ENCODE measurements at regions not wholly inside any gene's neighbourhood (a gene's known extent, or its start where the extent isn't known, plus 50 kb on each side); places are given as distances from the start of the nearest gene placed in this dataset.

DNA sequence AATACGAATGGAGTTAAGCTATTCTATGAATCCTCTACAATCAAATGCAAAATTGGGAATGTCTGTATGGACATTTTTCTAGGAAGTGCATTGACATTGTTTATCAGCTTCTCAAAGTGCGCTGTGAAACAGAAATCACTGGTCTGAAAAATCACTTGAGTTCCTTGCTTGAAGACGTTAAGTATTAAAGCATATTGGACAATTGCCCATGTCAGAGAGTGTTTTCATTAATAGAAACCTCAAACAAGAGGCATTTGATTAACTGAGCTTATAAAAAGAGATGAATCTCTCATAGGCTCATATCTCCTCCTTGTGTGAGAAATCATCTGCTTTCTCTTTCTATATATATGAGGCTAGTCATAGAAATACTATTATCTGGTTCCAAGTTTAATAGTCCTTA is 692.1 kb upstream of the POU3F4 start:
- Histone ChIP-seq H3K9ac (no peak overlapping the region), H3K9me3 (no peaks in the 10 kb centered on the region), H3K4me1 (ENCODE audit: control insufficient read depth in 1 of 2, insufficient read depth in 2 of 2, low read depth in 1 of 2, low read length in 1 of 2) (no peaks in the 10 kb centered on the region), H3K36me3 (replicated peaks in 1 of 2; ENCODE audit: control insufficient read depth in 1 of 2, insufficient read depth in 2 of 2, low read length in 1 of 2) (no peaks in the 10 kb centered on the region), H4K20me1 (ENCODE audit: insufficient read depth) (no peaks in the 10 kb centered on the region), H3K27me3 (ENCODE audit: insufficient read depth) (no peaks in the 10 kb centered on the region), H3F3A (replicated peaks; ENCODE audit: insufficient read depth) (no peaks in the 10 kb centered on the region), H3K9me2 (no peaks in the 10 kb centered on the region), H3K27ac (ENCODE audit: low read depth in 2 of 2, low read length in 1 of 2) (no peak overlapping the region), H3K4me3 (ENCODE audit: low read depth in 2 of 2, low read length in 1 of 2) (no peak overlapping the region), H2AFZ (ENCODE audit: low read depth) (no peak overlapping the region), H3K79me2 (ENCODE audit: insufficient read depth) (no peaks in the 10 kb centered on the region), H3K4me2 (no peak overlapping the region)
- 9% methylated on average over 3 of the region's 3 CpGs for WGBS (ENCODE audit: low lambda C conversion rate)
- DNase-seq = no peak
- ChIA-PET POLR2A (no interaction called here), CTCF (no interaction called here)
- TF ChIP-seq FOXM1 (IDR thresholded peaks at IDR 0.05; ENCODE audit: low read depth) = no peak
- no peak for TF ChIP-seq SMC3 (IDR thresholded peaks at IDR 0.05; ENCODE audit: low read depth, low read length)
- TF ChIP-seq RXRA (IDR thresholded peaks at IDR 0.05; ENCODE audit: borderline replicate concordance, low read depth) = no peak
- no peak for TF ChIP-seq TEAD4 (IDR thresholded peaks at IDR 0.05; ENCODE audit: borderline replicate concordance, insufficient read depth)
- TF ChIP-seq GATA2 (CRISPR knock-in tag; IDR thresholded peaks at IDR 0.05) = no peak
- no peak for TF ChIP-seq FOXJ3 (CRISPR knock-in tag; IDR thresholded peaks at IDR 0.05)
- TF ChIP-seq FOSL2 (IDR thresholded peaks at IDR 0.05; ENCODE audit: borderline replicate concordance, low read depth) = no peak
- TF ChIP-seq NFIC (IDR thresholded peaks at IDR 0.05; ENCODE audit: borderline replicate concordance) = no peak
- TF ChIP-seq ELF1 (IDR thresholded peaks at IDR 0.05) = no peak

GRCh38 chrX:82816562-82816961 is 691.5 kb upstream of the POU3F4 start:
- H2AFZ ChIP-seq (ENCODE audit: low read depth) = no peak overlapping the region
- no peaks in the 10 kb centered on the region for H3K36me3 ChIP-seq (replicated peaks in 1 of 2; ENCODE audit: control insufficient read depth in 1 of 2, insufficient read depth in 2 of 2, low read length in 1 of 2)
- no peaks in the 10 kb centered on the region for H3K79me2 ChIP-seq (ENCODE audit: insufficient read depth)
- no peak for DNase-seq
- H3K9ac ChIP-seq = no peak overlapping the region
- H3K4me1 ChIP-seq (ENCODE audit: control insufficient read depth in 1 of 2, insufficient read depth in 2 of 2, low read depth in 1 of 2, low read length in 1 of 2) = no peaks in the 10 kb centered on the region
- no peaks in the 10 kb centered on the region for H3K9me2 ChIP-seq
- ChIA-PET POLR2A (no interaction called here), CTCF (no interaction called here)
- H3K9me3 ChIP-seq = no peaks in the 10 kb centered on the region
- H4K20me1 ChIP-seq (ENCODE audit: insufficient read depth) = no peaks in the 10 kb centered on the region
- H3K27ac ChIP-seq (ENCODE audit: low read depth in 2 of 2, low read length in 1 of 2) = no peak overlapping the region
- 4% methylated on average over 2 of the region's 2 CpGs for WGBS (ENCODE audit: low lambda C conversion rate)
- no peak for TF ChIP-seq TEAD4 (IDR thresholded peaks at IDR 0.05; ENCODE audit: borderline replicate concordance, insufficient read depth)
- TF ChIP-seq RFX5 (IDR thresholded peaks at IDR 0.05; ENCODE audit: low read length) = no peak
- TF ChIP-seq, protein P1, sequence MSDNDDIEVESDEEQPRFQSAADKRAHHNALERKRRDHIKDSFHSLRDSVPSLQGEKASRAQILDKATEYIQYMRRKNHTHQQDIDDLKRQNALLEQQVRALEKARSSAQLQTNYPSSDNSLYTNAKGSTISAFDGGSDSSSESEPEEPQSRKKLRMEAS (IDR thresholded peaks at IDR 0.05; ENCODE audit: low read depth) = no peak
- TF ChIP-seq TCF12 (IDR thresholded peaks at IDR 0.05) = no peak
- TF ChIP-seq, protein P2, sequence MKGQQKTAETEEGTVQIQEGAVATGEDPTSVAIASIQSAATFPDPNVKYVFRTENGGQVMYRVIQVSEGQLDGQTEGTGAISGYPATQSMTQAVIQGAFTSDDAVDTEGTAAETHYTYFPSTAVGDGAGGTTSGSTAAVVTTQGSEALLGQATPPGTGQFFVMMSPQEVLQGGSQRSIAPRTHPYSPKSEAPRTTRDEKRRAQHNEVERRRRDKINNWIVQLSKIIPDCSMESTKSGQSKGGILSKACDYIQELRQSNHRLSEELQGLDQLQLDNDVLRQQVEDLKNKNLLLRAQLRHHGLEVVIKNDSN (IDR thresholded peaks at IDR 0.05; ENCODE audit: borderline replicate concordance, low read depth) = no peak
- TF ChIP-seq, protein P3, sequence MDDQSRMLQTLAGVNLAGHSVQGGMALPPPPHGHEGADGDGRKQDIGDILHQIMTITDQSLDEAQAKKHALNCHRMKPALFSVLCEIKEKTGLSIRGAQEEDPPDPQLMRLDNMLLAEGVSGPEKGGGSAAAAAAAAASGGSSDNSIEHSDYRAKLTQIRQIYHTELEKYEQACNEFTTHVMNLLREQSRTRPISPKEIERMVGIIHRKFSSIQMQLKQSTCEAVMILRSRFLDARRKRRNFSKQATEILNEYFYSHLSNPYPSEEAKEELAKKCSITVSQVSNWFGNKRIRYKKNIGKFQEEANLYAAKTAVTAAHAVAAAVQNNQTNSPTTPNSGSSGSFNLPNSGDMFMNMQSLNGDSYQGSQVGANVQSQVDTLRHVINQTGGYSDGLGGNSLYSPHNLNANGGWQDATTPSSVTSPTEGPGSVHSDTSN (IDR thresholded peaks at IDR 0.05) = no peak
- TF ChIP-seq SIN3A (IDR thresholded peaks at IDR 0.05; ENCODE audit: borderline replicate concordance, low read depth, low read length) = no peak
- no peak for TF ChIP-seq RAD21 (IDR thresholded peaks at IDR 0.05; ENCODE audit: low read length)
- TF ChIP-seq YY1 (IDR thresholded peaks at IDR 0.05; ENCODE audit: low read depth) = no peak
- TF ChIP-seq, protein P4, sequence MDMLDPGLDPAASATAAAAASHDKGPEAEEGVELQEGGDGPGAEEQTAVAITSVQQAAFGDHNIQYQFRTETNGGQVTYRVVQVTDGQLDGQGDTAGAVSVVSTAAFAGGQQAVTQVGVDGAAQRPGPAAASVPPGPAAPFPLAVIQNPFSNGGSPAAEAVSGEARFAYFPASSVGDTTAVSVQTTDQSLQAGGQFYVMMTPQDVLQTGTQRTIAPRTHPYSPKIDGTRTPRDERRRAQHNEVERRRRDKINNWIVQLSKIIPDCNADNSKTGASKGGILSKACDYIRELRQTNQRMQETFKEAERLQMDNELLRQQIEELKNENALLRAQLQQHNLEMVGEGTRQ (IDR thresholded peaks at IDR 0.05; ENCODE audit: borderline replicate concordance, low read depth, low read length) = no peak
- TF ChIP-seq, protein P5, sequence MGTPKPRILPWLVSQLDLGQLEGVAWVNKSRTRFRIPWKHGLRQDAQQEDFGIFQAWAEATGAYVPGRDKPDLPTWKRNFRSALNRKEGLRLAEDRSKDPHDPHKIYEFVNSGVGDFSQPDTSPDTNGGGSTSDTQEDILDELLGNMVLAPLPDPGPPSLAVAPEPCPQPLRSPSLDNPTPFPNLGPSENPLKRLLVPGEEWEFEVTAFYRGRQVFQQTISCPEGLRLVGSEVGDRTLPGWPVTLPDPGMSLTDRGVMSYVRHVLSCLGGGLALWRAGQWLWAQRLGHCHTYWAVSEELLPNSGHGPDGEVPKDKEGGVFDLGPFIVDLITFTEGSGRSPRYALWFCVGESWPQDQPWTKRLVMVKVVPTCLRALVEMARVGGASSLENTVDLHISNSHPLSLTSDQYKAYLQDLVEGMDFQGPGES (IDR thresholded peaks at IDR 0.05; ENCODE audit: low read depth, low read length) = no peak
- TF ChIP-seq POLR2AphosphoS5 (IDR thresholded peaks at IDR 0.05; ENCODE audit: low read depth, low read length) = no peak
- H3K4me3 ChIP-seq (ENCODE audit: low read depth in 2 of 2, low read length in 1 of 2) = no peak overlapping the region
- no peak overlapping the region for H3K4me2 ChIP-seq
- H3K27me3 ChIP-seq (ENCODE audit: insufficient read depth) = no peaks in the 10 kb centered on the region
- H3F3A ChIP-seq (replicated peaks; ENCODE audit: insufficient read depth) = no peaks in the 10 kb centered on the region

Data from SK-N-SH (cell line).